Right atrium auricular region (tissue), 2 donors: ENCODE measurements at regions not wholly inside any gene's neighbourhood (a gene's known extent, or its start where the extent isn't known, plus 50 kb on each side); places are given as distances from the start of the nearest gene placed in this dataset.

Source experiments
- DNase-seq: peaks from one replicate; pipeline ENCODE4 v3.0.0-alpha.2; 2019; ENCODE audit warnings: low spot score
- H3K27ac ChIP-seq, 2 donors: fragments of 200-600 bp; sonication (generic); 1 replicate in 1 of 2; 2 replicates in 1 of 2; pipeline ENCODE4 v1.5.1; 2016 to 2019
- H3K27me3 ChIP-seq, 2 donors: fragments of 200-600 bp; sonication (generic); one replicate each; pipeline versions ENCODE4 v1.5.1 to v1.6.0; 2017 to 2019
- H3K36me3 ChIP-seq: fragments of 200-600 bp; sonication (generic); one replicate; pipeline ENCODE4 v1.5.1; 2016
- H3K4me1 ChIP-seq, 2 donors: fragments of 200-600 bp; sonication (generic); one replicate each; pipeline versions ENCODE4 v1.5.1 to v1.6.0; 2017 to 2019
- H3K4me3 ChIP-seq, 2 donors: fragments of 200-600 bp; sonication (generic); 1 replicate in 1 of 2; 2 replicates in 1 of 2; pipeline ENCODE4 v1.5.1; 2017 to 2019; ENCODE audit warnings: mild to moderate bottlenecking in 1 of 2, moderate library complexity in 1 of 2
- H3K9me3 ChIP-seq, 2 donors: fragments of 200-600 bp; sonication (generic); one replicate each; pipeline ENCODE4 v1.5.1; 2019
- CTCF ChIP-seq, 2 donors: fragments of 200-600 bp; sonication (generic); IDR thresholded peaks; one replicate each; pipeline ENCODE4 v1.5.1; 2019; ENCODE audit warnings: antibody characterized with exemption in 2 of 2

- no peaks in the 10 kb centered on the region for H3K9me3 ChIP-seq
- no peaks in the 10 kb centered on the region for H3K36me3 ChIP-seq
- TF ChIP-seq CTCF (IDR thresholded peaks at IDR 0.05): no peak
- H3K4me3 ChIP-seq: no peak overlapping the region
- DNase-seq: no peak
- H3K4me1 ChIP-seq: no peaks in the 10 kb centered on the region
- no peak overlapping the region for H3K27ac ChIP-seq
- H3K27me3 ChIP-seq: no peaks in the 10 kb centered on the region
These were observed 682.4 kb downstream of the TMEM121 start for GRCh38 chr14:106208794-106209193.

- Histone ChIP-seq H3K27me3 (no peaks in the 10 kb centered on the region), H3K9me3 (no peaks in the 10 kb centered on the region), H3K36me3 (no peaks in the 10 kb centered on the region), H3K4me3 (no peak overlapping the region), H3K27ac (no peak overlapping the region), H3K4me1 (no peaks in the 10 kb centered on the region)
- TF ChIP-seq CTCF (IDR thresholded peaks at IDR 0.05): no peak
- no peak for DNase-seq
These were observed 683.4 kb downstream of the TMEM121 start for GRCh38 chr14:106209755-106210154.

- no peaks in the 10 kb centered on the region for H3K27me3 ChIP-seq
These were observed 684.3 kb downstream of the TMEM121 start for GRCh38 chr14:106210650-106211049.

GRCh38 chr14:106211334-106211900 is 685.0 kb downstream of the TMEM121 start:
- no peaks in the 10 kb centered on the region for H3K9me3 ChIP-seq
- H3K27me3 ChIP-seq: no peaks in the 10 kb centered on the region
- H3K27ac ChIP-seq: no peak overlapping the region
- no peaks in the 10 kb centered on the region for H3K36me3 ChIP-seq
- no peaks in the 10 kb centered on the region for H3K4me1 ChIP-seq
- no peak for DNase-seq
- TF ChIP-seq CTCF (IDR thresholded peaks at IDR 0.05): no peak
- no peak overlapping the region for H3K4me3 ChIP-seq

More at GRCh38 chr14:106210650-106211049, 684.3 kb downstream of the TMEM121 start:
- H3K9me3 ChIP-seq: no peaks in the 10 kb centered on the region
- H3K4me1 ChIP-seq: no peaks in the 10 kb centered on the region
- no peak overlapping the region for H3K27ac ChIP-seq
- no peak overlapping the region for H3K4me3 ChIP-seq
- no peak for TF ChIP-seq CTCF (IDR thresholded peaks at IDR 0.05)
- DNase-seq: no peak
- H3K36me3 ChIP-seq: no peaks in the 10 kb centered on the region

- Histone ChIP-seq H3K4me1 (no peaks in the 10 kb centered on the region), H3K27ac (no peak overlapping the region)
- TF ChIP-seq CTCF (IDR thresholded peaks at IDR 0.05): no peak
These were observed 688.8 kb downstream of the TMEM121 start for GRCh38 chr14:106215229-106215628.

GRCh38 chr14:106216679-106217078 is 690.3 kb downstream of the TMEM121 start:
- H3K27ac ChIP-seq: no peak overlapping the region
- H3K4me3 ChIP-seq: no peak overlapping the region
- no peaks in the 10 kb centered on the region for H3K36me3 ChIP-seq
- H3K4me1 ChIP-seq: no peaks in the 10 kb centered on the region
- DNase-seq: no peak
- no peaks in the 10 kb centered on the region for H3K9me3 ChIP-seq
- no peak for TF ChIP-seq CTCF (IDR thresholded peaks at IDR 0.05)
- H3K27me3 ChIP-seq: no peaks in the 10 kb centered on the region

More at GRCh38 chr14:106215229-106215628, 688.8 kb downstream of the TMEM121 start:
- no peak for DNase-seq
- Histone ChIP-seq H3K27me3 (no peaks in the 10 kb centered on the region), H3K4me3 (no peak overlapping the region), H3K9me3 (no peaks in the 10 kb centered on the region), H3K36me3 (no peaks in the 10 kb centered on the region)
